GM18526 (cell line): ENCODE measurements at regions not wholly inside any gene's neighbourhood (a gene's known extent, or its start where the extent isn't known, plus 50 kb on each side); places are given as distances from the start of the nearest gene placed in this dataset.

ENCODE experiments used
- POLR2A ChIP-seq: IDR thresholded peaks from 3 replicates; pipeline ENCODE4 v1.6.1; 2011; ENCODE audit not compliant: insufficient read length; ENCODE audit errors: extremely low read depth

- TF ChIP-seq POLR2A = no peak
Observed at GRCh38 chr22:49426618-49427266, 400.9 kb downstream of the BRD1 start.

GRCh38 chr22:49426098-49426497 lies 401.6 kb downstream of the BRD1 start:
- no peak for TF ChIP-seq POLR2A

- no peak for TF ChIP-seq POLR2A
Observed at GRCh38 chr22:49425356-49425755, 402.3 kb downstream of the BRD1 start.

- no peak for TF ChIP-seq POLR2A
Observed at GRCh38 chr22:49424893-49425270, 402.8 kb downstream of the BRD1 start.

- no peak for TF ChIP-seq POLR2A
Observed at GRCh38 chr22:49423125-49423650, 404.5 kb downstream of the BRD1 start.

DNA sequence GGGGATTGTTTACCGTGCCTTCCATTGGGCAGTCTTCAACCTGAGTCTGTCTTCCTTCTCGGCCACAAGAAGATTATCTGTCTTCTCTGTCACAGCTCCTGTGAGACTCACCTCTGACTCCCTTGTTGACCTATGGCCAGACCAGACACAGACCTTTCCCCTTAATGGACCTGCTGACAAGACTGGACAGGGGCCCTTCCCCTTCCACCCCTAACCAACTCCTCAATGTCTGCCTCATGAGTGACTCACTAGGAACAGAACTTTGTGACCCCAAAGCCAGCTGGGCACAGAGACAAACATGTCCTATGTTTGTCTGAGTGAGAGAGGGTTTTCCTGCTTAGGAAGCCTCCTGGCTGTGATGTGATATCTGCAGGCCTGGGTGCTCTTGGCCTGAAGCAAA lies 405.0 kb downstream of the BRD1 start:
- no peak for TF ChIP-seq POLR2A

DNA sequence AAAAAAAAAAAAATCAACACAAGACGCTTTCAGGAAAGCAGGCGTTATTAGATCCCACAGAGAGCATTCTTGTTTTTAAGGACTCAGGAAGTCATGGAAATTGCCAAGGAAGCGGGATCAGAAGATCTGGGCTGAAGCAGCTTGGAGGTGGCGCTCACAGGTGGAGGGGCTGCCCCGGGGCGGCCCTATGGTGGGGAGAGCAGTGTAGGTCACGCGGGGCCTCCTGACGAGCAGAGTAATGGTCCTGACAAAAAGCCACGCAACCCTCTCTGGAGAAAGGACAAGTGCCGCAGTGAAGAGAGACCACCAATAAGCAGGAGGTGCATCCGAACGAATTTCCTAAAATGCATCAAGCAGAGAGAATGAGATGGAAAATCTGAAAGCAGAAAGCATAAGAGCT lies 407.0 kb downstream of the BRD1 start:
- TF ChIP-seq POLR2A = no peak

- TF ChIP-seq POLR2A = no peak
Observed at GRCh38 chr22:49419661-49420060, 408.0 kb downstream of the BRD1 start.

DNA sequence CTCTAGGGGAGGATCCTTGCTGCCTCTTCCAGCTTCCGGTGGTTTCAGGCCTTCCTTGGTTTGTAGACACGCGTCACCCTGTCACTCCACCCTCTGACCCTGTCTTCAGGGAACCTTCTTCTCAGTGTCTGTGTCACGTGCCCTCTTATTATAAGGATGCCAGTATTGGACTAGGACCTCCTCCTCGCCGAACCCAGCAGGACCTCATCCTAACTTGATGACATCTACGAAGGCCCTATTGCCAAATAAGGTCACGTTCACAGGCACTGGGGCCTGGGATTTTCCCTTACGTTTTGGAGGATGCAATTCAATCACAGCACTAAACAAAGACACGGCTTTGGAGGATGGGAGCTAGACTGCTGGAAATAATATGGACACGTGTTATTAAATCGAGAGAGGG lies 408.7 kb downstream of the BRD1 start:
- TF ChIP-seq POLR2A = no peak

DNA sequence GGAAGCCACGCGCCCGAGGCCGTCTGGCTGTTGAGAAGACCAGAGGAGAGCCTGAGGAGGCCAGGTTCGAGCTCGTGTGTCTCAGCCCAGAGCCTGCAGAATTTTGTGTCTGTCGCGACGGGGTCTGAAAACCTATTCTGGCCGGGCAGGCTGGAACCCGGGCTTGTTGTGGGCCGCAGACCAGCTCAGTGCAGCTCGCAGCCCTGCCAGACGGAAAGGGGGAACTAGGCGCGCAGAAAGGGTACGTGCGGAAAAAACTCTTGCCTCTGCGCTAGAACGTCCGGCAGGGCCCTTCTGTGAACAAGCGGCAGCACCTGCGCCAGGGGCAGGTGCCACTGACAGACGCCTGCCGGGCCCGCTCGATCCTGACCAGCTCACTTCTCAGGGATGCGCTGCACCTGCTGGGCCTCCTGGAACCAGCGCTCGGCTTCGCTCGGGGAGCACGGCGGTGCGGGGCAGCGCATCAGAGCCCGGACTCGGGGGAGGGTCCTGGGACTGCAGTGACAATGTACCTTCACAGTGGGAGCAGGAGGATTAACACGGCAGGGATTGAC lies 409.3 kb downstream of the BRD1 start:
- no peak for TF ChIP-seq POLR2A

- no peak for TF ChIP-seq POLR2A
Observed at GRCh38 chr22:49417833-49418232, 409.8 kb downstream of the BRD1 start.

DNA sequence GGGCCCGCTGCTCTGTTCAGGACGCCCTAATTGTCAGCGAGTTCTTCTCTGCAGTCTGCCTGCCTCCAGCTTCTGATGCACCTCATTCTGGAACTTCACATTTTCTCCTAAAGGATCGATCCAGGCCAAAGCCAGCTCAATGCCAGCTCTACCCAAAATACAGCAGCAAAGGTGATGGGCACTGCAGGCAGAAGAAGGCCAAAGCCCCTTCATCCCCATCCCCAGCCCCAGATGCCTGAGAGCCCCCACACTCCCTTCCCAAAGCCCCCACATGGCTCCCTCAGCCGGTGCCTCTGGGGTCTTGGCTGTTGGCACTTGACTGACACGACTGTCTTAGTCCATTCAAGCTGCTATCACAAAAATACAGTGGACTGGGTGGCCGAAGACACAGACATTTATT lies 410.3 kb downstream of the BRD1 start:
- no peak for TF ChIP-seq POLR2A

DNA sequence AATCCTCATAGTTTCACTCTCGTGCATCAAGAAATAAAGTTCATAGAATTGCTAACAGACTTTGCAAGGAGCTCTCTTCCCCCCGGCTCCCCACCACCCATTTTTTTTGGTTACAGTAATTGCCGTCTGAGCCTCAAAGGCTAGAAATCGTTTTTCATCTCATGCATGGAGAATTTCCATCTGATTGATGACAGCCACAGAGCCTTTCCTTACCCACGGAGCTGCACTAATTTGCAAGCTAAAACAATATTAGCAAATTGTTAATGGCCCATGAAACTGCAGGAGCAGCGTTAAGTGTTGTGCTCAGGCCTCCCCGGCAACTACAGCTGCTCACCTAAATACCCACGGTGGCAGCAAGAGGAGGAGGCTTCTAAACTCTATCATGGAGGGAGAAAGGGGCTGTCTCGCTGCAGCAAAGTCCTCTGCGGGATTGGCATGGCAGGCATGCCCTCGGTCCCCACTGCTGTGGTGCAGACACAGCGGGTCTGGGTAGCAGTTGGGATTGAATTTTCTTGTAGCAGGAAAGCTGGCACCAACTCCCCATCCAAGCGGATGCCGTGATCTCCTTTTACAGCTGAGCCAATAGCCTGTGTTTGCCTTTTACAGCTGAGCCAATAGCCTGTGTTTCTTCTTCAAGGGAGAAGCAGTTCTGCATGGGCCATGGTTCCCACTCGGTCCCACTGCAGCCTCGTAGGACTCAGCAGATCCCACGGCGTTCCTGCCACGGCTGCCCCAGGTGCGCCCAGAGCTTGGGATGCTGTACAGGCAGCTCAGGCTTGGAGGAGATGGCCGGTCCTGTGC lies 412.3 kb downstream of the BRD1 start:
- no peak for TF ChIP-seq POLR2A

- no peak for TF ChIP-seq POLR2A
Observed at GRCh38 chr22:49413551-49413950, 414.1 kb downstream of the BRD1 start.

DNA sequence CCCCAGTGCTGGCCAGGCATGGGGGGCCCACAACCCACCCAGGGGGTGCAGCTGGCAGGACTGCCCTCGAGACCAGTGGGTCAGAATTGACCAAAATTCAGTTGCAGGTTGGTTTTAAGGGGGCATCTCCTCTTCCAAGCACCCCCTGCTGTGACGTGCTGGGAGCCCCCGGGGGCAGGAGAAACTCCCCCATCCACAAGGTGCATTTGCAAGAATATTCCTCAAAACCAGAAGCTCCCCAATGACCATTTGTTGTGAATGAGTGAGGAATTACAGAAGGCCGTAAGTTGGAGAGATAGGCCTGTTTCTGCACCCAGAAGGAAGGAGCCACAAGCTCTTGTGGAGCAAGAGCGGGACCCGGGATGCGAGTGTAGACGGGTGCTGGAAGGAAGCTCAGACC lies 414.5 kb downstream of the BRD1 start:
- TF ChIP-seq POLR2A = no peak

- TF ChIP-seq POLR2A = no peak
Observed at GRCh38 chr22:49412236-49412635, 415.4 kb downstream of the BRD1 start.
